ENCODE measurements at regions not wholly inside any gene's neighbourhood (a gene's known extent, or its start where the extent isn't known, plus 50 kb on each side); places are given as distances from the start of the nearest gene placed in this dataset.

GRCh38 chr2:11903085-11903606 is 156.7 kb downstream of the LPIN1 start:
- TF ChIP-seq CTCF (IDR thresholded peaks at IDR 0.05) (no peak), POLR2AphosphoS5 (IDR thresholded peaks at IDR 0.05; ENCODE audit: low read depth, low read length) (no peak), REST (IDR thresholded peaks at IDR 0.05; ENCODE audit: insufficient read depth in 1 of 2, low read depth in 2 of 2, low read length in 1 of 2) (no peak), SIN3A (IDR thresholded peaks at IDR 0.05; ENCODE audit: borderline replicate concordance, insufficient read depth, low read depth, low read length) (no peak), TCF7L2 (IDR thresholded peaks at IDR 0.05; ENCODE audit: low read depth, low read length) (no peak)

Measured in Panc1 (cell line).